ENCODE measurements at regions not wholly inside any gene's neighbourhood (a gene's known extent, or its start where the extent isn't known, plus 50 kb on each side); places are given as distances from the start of the nearest gene placed in this dataset.

DNA sequence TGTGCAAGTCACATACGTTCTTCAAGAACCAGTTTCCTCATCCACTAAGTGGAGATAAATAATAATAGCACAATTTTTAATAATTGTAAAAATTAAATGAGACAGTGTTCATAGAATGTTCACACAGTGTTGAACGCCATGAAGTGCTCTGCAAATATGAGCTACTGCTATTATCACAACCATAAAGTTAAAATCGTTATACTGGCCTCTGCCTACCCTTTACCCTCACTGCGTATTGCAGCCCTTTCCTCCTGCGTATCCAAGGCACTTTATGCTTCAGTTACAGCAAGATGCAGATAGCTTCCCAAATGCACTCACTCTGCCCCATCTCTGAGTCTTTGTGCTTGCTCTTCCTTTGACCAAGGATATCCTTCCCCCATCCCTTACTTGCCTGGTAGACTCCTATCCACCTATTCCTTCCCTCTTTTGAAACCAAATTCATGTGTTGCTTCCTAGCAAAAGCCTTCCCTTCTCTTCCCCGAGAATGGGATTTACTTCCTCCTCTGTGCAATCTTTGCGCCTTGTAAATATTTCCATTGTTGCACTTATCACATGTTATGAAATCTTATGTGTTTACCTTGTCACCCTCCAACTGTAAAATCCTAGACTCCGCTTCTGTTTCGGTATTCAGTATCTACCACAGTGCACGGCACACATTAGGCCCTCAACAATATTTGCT is 196.9 kb downstream of the ADAMTS15 start:
- no peak for DNase-seq

DNA sequence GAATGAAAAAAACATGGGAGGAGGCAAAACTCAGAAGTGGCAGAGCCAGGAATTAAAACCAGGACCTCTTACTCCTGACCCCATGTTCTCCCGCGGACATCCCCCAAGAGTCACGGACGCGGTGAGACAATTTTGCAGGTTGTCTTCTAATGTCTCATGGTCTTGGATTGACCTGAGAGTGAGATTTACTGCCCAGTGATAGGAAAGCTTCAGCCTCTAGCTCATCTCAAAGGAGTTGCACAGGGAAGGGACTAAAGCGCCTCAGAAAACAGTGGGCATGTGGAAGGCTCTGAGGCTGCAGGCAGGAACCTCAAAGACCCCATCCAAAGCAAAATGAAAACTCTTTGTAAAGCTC is 197.4 kb downstream of the ADAMTS15 start:
- no peak for DNase-seq

DNA sequence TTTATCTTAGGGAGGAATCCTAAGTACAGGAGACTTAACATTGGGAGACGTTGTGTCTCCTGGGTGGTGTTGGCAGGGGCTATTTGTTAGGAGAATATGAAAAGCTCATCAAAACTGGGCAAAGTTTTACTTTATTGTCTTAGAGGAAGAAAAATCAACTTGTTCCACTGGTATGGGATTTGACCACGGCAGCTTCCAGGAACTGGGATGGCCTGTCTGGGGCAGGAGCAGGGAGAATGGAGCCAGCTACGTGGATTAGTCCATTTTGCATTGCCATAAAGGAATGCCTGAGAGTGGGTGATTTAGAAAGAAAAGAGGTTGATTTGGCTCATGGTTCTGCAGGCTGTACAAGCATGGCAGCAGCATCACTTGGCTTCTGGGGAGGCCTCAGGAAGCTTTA is 198.4 kb downstream of the ADAMTS15 start:
- no peak for DNase-seq

DNA sequence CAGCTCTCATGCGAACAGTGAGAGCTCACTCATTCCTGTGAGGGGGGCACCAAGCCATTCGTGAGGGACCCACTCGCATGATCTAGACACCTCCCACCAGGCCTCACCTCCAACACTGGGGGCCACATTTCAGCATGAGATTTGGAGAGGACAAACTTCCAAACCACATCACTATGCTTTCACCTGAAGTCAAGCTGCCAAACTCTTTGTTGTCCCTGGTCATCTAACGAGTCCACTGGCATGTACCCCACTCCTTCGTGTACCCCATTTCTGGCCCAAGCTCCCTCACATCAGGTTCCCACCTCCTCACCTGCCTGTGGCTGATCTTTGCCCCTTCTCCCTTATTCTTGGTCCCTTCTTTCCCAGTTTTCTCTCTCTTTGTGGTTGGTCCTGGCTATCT is 198.9 kb downstream of the ADAMTS15 start:
- DNase-seq: no peak

DNA sequence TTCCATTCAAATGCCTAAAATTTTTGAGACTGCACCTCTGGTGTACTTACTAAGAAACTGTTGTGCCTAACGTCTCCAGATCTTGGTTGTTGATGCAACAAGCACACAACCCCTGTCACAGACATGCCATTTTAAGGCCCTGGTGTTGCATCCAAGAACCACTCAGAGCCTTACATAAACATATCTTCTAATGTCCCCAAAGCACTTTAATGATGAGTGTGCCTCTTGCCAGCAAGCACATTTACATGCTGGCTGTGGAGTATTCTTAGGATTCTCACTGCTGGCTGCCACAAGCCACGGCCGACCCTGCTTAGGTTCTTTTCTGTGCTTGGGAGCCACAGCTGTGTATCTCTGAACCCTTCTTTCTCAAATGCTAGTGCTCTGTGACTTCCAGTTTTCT is 201.4 kb downstream of the ADAMTS15 start:
- DNase-seq: no peak

DNA sequence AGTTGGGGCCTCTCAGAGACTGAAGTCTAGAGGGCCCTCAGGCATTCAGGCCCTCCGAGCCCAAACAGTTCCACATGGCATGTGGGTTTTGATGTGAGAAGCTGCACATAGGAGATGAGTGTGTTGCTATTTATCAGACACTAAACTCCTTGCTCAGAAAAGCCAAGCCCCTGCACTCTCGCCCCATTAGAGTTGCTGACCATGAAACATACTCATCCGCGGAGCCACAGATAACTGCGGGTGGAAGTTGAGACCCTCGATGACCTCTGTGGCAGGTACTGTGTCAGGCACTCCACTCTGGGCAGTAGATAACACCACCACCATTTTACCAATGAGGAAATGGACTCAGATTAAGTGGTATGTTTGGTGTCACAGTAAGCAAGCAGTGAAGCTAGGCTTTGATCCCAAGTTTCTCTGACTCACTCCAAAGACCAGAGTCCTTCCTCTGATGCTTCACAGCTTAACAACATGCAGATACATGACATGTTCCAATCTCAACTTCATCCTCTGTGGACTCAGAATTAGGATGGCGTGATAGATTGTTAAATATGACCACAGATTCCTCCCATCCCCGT is 202.1 kb downstream of the ADAMTS15 start:
- DNase-seq: no peak

DNA sequence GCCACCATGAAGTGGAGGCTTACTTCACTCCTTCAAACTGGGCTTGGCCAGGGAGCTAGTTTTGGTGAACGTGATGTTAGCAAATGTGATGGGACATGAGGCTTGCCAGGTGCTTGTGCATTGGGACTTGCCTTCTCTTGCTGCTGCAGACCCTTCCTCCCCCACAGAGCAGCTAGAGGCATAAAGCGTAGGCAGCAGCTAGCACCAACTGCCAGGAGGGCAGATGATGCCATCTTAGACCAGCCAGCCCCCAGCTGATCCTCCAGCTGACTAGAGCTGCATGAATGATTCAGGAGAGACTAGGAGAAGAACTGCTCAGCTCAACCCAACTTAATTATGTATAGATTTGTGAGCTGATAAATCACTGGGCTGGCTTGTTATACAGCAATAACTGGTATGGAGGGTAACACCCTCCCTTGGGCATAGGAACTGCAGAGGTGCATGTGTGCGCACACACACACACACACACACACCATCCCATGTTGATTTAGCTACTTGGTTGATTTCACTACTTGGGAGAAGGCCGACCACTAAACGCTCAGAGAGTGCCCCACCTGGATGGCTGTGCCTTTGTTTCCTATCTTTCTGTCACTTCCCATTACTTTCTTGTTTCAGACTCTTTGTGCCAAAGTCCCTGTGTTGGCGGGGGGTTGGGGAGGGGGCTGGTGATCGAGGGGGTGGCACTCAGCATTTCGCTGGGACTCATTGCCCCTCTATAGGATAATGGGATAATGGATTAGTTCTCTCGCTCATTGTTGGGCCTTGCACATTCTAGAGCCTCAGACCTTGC is 202.8 kb downstream of the ADAMTS15 start:
- no peak for DNase-seq

DNA sequence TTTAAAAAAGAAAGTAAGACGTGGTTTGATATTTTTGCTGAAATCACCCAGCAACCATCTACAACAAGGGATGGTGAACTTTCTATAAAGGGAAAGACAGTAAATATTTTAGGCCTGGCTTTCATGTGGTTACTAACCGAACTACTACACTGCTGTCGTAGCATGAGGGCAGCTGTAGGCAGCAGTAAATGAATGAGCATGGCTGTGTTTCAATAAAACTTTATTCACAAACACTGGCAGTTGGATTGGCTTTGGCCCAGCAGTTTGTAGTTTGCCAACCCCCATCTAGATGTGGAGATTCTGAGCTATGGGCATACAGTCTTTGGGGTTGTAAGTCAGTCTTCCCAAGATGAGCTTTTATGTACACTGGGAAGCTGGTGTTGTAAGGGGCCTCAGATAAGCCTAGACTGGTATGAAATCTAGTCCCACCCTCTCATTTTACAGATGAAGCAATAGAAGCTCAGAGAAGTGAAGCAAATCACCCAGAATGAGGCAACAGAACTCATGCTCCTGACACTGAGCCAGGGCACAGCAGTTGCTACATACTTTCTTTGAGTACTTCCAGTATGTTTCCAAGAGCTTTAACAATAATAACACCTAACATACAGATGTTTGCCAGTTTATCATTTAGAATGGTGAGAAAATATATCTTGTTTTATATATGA is 204.4 kb downstream of the ADAMTS15 start:
- no peak for DNase-seq

DNA sequence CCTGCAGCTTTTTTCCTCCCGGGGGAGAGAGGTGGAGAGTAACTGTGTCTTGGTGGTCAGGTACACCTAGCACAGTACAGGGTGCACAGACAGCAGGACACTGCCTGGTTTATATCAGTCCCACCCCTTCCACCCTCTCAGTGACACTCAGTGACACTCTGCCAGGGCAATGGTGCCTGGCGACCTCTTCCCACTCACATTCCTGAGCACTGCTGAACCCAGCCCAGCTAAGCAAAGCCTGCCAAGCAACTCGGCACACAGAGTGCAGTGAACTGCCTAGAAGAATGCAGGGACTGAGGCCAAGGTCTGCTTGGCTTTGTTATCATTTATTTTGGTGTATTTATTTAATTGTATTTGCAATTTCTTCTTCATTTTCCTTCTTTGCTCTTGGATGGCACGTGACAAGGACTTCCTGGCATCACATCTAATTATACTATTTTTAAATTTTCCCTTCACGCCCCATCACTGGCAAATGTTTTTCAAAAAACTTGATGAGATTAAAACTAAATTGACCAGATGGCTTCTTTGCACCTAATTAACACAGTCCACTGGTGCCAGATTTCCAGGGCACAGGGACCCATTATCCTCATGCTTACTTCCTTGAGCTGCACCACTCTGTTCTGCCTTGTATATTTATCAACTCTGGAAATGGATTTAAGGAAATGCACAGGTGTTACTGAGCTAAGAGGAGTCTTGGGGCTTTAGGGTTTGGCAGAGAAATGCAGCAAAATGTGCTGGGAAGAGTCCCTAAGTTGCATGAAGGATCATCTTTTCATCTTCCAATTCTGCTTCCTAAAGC is 205.6 kb downstream of the ADAMTS15 start:
- DNase-seq: no peak

DNA sequence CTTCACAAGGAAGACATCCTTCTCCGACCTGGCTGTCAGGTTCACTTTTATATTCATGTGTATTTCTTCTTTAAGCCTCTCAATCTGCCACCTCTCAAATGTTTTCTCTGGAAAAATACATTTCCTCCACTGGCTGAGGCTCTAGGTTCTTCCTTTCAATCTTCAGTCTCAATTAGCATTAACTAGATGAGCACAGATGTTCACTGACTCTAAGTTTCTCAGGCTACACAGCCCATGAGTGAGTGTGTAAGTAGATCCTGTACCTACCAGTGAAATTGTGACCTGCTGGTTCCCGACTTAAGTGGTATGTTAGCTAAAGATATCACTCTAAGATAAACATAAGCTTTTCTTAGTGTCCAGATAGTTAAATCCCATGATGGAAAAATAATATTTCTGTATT is 206.9 kb downstream of the ADAMTS15 start:
- no peak for DNase-seq

DNA sequence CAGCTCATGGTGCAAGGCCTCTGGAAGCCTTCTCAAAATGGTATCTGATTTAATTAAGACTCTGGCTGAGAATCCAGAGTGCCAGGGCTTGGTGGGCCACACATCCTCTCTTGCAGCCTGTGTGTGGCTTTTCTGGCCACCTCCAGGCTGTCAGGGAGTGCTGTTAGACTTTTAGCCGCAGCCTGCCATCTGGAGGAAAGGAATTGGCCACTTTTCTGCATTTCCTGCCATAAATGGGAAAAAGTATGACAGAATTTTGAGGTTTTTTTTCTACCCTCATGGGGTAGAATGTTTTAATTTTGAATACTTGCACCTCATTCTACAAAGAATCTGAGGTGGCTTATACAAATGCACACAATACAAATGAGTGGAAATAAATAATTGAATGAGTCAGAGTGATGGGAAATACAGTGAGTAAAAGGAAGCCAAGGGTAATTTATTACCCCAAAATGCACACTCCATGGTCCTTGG is 218.4 kb downstream of the ADAMTS15 start:
- no peak for DNase-seq

DNA sequence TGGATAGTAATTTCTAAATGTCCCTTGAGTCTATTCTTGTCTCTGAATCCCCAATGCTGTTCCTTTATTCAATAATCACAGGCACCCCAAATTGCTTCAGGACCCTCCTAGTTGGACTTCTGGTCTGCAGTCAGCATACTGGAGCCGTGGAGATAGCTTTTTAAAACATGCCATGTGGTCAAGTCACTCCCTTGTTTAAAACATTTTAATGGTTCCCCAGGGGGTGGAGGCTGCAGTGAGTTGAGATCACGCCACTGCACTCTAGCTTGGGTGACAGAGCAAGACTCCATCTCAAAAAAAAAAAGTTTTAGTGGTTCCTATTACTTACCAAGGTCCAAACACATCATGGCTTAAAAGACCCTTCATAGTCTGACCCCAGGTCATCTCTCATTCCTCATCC is 220.3 kb downstream of the ADAMTS15 start:
- DNase-seq: no peak

DNA sequence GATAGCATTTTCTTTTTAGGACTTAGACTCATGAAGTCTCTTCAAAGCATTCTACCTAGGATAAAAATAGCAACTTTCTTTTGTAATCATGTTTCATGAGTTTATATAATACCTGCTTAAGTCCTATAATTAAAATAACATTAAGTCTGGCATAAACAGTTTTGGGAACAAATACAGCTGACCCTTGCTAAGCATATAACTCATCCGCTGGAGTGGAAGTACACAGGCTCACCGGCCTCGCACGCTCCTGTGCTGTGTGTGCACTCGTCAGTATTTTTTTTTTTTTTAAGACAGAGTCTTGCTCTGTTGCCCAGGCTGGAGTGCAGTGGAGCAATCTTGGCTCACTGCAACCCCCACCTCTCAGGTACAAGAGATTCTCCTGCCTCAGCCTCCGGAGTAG is 221.8 kb downstream of the ADAMTS15 start:
- DNase-seq: no peak

DNA sequence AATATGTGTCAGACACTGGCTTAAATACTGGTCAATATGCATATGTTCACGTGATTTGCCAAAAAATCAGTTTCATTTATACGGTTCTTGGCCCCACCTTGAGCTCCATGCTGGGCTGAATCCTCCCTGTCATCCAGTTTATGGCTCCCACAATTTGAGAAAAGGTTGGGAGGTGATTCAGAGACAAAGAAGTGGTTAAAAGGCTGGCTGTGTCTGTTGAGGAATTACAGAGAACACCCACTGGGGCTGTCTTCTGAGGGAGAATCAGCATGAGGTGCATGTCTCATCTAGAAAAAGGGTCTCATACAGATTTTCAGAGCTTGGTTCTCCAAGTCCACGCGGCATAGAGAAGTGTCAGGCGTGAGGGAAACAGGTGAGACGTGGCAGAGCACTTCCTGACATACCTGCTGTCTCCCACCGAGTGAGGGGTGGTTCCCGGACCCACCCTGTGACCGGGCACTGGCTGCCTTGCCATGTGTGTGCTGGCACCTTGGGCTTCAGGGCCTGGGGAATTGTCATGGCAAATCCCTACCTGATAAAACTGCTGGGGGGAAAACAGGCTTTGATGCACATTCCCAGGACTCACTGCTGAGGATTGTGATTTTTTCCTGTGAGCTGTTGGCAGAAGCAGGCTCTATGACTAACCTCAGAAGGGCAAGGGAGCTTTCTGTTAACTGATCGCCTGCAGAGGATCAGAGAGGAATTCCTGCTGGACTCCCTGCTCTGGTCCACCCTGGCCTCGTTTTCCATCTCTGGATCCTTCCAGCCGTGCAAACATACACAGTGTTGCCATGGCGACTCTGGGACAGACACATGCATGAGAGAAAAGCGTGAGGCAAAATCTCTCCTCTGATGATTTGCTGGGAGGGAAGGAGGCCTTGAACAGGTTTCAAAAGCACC is 223.6 kb downstream of the ADAMTS15 start:
- DNase-seq: no peak

DNA sequence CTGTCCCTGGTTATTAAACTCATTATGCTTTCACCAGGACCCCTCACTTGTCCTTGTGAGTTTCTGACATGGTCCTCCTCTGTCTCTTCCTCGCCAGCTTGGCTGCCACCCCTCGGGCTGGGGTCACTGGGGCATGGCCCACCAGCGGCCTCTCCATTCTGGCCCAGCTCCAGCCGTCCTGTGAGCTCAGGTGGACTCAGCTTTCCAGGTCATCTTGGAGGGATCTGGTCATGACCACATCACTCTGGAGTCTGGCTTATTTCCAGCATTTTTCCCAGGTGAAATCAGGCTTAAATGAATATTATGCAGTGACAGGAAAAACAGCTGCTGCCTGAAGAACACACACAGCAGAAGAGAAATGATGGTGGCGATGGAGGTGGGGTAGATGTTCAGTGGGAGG is 224.5 kb downstream of the ADAMTS15 start:
- no peak for DNase-seq

DNA sequence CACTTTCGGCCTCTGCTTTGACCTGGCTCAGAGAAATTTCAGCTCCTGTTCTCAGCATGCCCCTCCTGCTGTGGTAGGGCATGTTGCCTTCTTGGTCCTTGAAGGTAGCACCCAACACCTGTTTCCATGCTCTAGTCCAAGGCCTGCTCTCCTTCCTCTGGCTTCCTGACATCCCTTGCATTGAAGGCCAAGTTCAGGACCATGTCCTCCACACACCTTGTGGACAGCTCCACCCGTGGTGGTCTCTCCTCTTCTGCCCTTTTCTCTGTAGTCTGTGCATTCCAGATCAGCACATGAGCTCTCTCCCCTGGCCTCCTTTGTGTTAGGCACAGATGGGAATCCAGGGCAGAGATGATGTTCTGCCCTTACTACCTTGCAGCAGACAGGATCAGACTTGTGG is 225.3 kb downstream of the ADAMTS15 start:
- no peak for DNase-seq

DNA sequence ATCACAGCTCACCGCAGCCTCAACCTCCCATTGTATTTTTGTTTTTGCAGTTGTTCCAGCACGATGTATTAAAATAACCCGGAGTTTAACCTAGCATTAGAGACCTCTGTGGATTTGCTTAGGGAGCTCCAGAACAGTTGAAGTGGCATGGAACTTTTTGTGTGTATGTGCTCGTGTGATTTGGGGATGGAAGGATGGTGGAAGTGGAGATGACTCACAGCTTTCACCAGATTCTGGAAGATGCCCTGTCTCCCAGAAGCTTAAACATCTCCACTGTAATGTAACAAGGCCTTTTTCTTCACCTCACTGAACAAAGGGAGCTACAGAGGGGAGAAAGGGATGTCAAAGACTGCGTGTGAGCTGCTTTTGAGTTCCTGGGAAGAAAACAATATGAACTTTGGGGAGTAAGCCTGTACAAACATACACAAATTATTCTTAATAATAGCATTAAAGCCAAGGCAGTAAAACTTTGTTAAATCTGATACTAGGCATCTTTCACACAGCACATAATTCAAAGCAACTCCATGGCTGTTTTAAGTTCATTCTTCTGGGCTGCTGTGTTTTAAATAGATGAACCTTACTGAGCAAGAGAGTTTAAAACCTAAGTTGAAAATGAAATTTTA is 226.4 kb downstream of the ADAMTS15 start:
- DNase-seq: no peak

DNA sequence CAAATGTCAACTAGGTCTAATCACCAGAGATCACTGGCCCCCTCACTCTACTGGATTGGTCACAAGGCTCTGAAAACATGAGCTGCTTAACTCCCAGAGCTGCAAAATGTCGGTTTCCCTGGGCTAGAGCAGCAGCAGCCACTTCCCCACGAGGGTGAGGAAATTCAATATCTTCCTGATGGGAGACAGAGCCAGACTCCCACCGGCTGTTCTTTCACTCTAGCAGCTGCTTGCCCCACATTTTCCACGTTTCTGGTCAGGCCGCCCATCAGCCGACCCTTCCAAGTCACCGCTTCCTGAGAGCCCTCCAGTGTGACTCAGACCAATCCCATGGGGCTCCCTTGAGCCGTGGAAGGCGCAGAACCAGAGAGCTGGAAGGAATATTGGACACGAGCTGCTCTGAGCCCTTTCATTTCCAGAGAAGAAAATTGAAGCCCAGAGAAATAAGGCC is 227.0 kb downstream of the ADAMTS15 start:
- no peak for DNase-seq

DNA sequence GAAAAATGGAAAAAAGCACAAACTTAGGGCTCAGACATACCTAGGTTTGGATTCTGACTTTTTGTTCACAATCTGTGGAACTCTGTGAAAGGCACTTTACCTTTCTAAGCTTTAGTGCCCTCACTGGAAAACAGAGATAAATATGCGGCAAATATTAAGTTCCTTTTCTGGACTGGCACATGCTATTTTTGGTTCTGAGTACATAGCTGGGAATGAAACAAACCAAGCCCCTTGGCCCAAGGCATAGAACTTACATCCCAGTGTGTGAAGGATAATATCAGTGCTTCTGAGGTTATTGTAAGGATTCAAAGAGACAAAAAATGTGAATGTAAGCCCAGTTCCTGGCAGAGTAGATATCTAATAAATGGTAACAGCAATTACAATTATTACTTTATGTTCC is 227.5 kb downstream of the ADAMTS15 start:
- no peak for DNase-seq

DNA sequence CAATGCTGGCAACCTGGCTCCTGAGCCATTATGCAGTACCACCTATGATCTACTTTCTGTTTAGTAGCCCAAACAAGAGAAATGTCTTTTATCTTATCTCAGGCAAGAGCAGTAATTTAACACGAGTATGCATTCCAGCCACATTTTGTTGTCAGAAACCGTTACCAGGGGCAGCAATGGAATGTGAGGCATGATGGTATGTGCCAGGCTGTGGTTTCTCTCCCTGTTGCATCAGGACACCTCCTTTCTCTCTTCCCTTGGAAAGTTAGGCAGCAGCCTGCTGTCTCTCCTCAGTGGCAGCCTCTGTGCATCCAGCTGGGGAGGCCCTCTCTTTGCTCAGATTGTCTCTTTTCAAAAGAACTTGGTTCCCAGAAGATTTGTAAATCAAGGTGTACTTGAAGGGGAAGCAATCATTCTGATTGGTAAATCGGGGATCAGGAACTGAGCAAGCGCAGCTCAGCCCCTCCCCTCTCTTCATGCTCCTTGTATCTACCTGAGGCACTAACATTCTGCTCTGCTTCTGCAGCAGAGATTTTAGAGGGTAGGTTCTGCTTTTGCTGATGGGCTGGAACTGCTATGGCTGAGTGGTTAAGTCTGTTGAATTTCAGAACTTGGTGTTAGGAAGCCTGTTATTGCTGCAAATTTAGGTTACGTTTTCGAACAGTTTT is 229.2 kb downstream of the ADAMTS15 start:
- DNase-seq: no peak

DNA sequence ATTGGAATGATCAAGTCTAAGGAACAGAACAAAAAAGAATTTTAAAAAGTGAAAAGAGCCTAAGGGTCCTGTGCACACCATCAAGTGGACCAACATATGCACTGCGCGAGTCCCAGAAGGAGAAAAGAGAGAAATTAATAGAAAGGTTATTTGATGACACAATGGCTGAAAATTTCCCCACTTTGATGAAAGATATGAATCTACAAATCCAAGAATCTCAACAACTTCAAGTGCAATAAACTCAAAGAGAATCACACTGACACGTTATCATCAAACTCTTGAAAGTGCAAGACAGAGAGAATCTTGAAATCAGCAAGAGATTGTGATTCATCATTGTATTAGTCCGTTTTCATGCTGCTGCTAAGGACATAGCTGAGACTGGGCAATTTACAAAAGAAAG is 230.8 kb downstream of the ADAMTS15 start:
- DNase-seq: no peak
